SIG-M5 treated with dmso at 0.1 percent for 504 hours (cell line): ENCODE measurements at regions not wholly inside any gene's neighbourhood (a gene's known extent, or its start where the extent isn't known, plus 50 kb on each side); places are given as distances from the start of the nearest gene placed in this dataset.

Experiments
- DNase-seq: peaks from one replicate; lab custom pipeline; 2025; ENCODE audit not compliant: unreplicated experiment; lab: John Stamatoyannopoulos, UW

GRCh38 chr7:42400211-42400772 lies 163.3 kb upstream of the GLI3 start:
- DNase-seq: no peak

- no peak for DNase-seq
These were observed 158.6 kb upstream of the GLI3 start for GRCh38 chr7:42395607-42396006.

- DNase-seq: no peak
These were observed 155.8 kb upstream of the GLI3 start for GRCh38 chr7:42392826-42393225.

GRCh38 chr7:42389697-42390096 lies 152.7 kb upstream of the GLI3 start:
- no peak for DNase-seq

GRCh38 chr7:42385912-42386311 lies 148.9 kb upstream of the GLI3 start:
- no peak for DNase-seq

GRCh38 chr7:42381161-42381560 lies 144.2 kb upstream of the GLI3 start:
- no peak for DNase-seq

- DNase-seq: no peak
These were observed 143.4 kb upstream of the GLI3 start for GRCh38 chr7:42380401-42380800.

GRCh38 chr7:42378149-42378548 lies 141.1 kb upstream of the GLI3 start:
- no peak for DNase-seq

GRCh38 chr7:42373285-42373684 lies 136.3 kb upstream of the GLI3 start:
- DNase-seq: no peak

GRCh38 chr7:42372479-42372878 lies 135.5 kb upstream of the GLI3 start:
- no peak for DNase-seq

- no peak for DNase-seq
These were observed 122.9 kb upstream of the GLI3 start for GRCh38 chr7:42359946-42360345.

- DNase-seq: no peak
These were observed 114.4 kb upstream of the GLI3 start for GRCh38 chr7:42351316-42351935.

GRCh38 chr7:42350801-42351200 lies 113.8 kb upstream of the GLI3 start:
- DNase-seq: no peak

GRCh38 chr7:42348631-42349030 lies 111.6 kb upstream of the GLI3 start:
- no peak for DNase-seq

- DNase-seq: no peak
These were observed 111.1 kb upstream of the GLI3 start for GRCh38 chr7:42348071-42348470.

- no peak for DNase-seq
These were observed 110.6 kb upstream of the GLI3 start for GRCh38 chr7:42347616-42348015.

GRCh38 chr7:42345478-42346299 lies 108.7 kb upstream of the GLI3 start:
- DNase-seq: no peak

GRCh38 chr7:42344198-42344755 lies 107.3 kb upstream of the GLI3 start:
- DNase-seq: no peak

GRCh38 chr7:42342381-42342780 lies 105.4 kb upstream of the GLI3 start:
- no peak for DNase-seq

- no peak for DNase-seq
These were observed 103.4 kb upstream of the GLI3 start for GRCh38 chr7:42340436-42340835.

GRCh38 chr7:42338916-42339540 lies 102.0 kb upstream of the GLI3 start:
- DNase-seq: no peak
